ENCODE measurements at regions not wholly inside any gene's neighbourhood (a gene's known extent, or its start where the extent isn't known, plus 50 kb on each side); places are given as distances from the start of the nearest gene placed in this dataset.

DNA sequence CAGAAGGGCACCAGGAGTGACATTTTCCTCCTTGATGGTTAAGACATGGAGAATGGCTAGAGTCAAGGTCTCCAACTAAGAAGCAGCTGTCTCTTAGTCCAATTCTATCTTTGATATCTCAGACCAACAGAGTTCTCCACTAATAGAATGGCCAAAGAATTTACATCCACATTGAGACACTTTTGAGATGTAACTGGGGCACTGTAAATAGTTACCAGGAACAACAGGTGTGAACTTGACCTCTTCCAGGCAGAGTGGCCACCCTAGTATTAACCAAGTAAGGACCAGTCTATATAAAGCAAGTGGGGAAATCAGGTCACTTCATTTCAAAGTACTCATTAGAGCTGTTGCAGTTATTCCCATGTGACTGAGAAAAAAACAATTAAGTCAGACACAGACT is 159.7 kb upstream of the RAD23B start:
- TF ChIP-seq, protein P1, sequence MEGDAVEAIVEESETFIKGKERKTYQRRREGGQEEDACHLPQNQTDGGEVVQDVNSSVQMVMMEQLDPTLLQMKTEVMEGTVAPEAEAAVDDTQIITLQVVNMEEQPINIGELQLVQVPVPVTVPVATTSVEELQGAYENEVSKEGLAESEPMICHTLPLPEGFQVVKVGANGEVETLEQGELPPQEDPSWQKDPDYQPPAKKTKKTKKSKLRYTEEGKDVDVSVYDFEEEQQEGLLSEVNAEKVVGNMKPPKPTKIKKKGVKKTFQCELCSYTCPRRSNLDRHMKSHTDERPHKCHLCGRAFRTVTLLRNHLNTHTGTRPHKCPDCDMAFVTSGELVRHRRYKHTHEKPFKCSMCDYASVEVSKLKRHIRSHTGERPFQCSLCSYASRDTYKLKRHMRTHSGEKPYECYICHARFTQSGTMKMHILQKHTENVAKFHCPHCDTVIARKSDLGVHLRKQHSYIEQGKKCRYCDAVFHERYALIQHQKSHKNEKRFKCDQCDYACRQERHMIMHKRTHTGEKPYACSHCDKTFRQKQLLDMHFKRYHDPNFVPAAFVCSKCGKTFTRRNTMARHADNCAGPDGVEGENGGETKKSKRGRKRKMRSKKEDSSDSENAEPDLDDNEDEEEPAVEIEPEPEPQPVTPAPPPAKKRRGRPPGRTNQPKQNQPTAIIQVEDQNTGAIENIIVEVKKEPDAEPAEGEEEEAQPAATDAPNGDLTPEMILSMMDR (IDR thresholded peaks at IDR 0.05), result no peak
- TF ChIP-seq POLR2A (IDR thresholded peaks at IDR 0.05), result no peak
